ENCODE measurements at regions not wholly inside any gene's neighbourhood (a gene's known extent, or its start where the extent isn't known, plus 50 kb on each side); places are given as distances from the start of the nearest gene placed in this dataset.

GRCh38 chr2:134137182-134137611, 116.7 kb upstream of the MGAT5 start (continued):
- no peak for TF ChIP-seq RNF2 (IDR thresholded peaks at IDR 0.05; ENCODE audit: borderline replicate concordance, low read depth, low read length, missing control alignments, poor library complexity, severe bottlenecking)
- TF ChIP-seq CBX5 (IDR thresholded peaks at IDR 0.05; ENCODE audit: low read depth, low read length): no peak
- no peak for TF ChIP-seq KDM5A (IDR thresholded peaks at IDR 0.05; ENCODE audit: low read length)
- TF ChIP-seq RFX5 (IDR thresholded peaks at IDR 0.05; ENCODE audit: borderline replicate concordance, low read depth, low read length): no peak
- no peak for TF ChIP-seq SP2 (IDR thresholded peaks at IDR 0.05; ENCODE audit: low read length)
- TF ChIP-seq BACH1 (IDR thresholded peaks at IDR 0.05; ENCODE audit: low read length): no peak
- TF ChIP-seq SIX5 (IDR thresholded peaks at IDR 0.05; ENCODE audit: low read depth, low read length): no peak
- no peak for TF ChIP-seq CREB1 (IDR thresholded peaks at IDR 0.05)

Data from H1 (cell line).